Chondrocyte (in vitro differentiated cells): ENCODE measurements at regions not wholly inside any gene's neighbourhood (a gene's known extent, or its start where the extent isn't known, plus 50 kb on each side); places are given as distances from the start of the nearest gene placed in this dataset.

Experiments
- DNase-seq: peaks from one replicate; pipeline ENCODE4 v3.0.0; 2021; ENCODE audit warnings: mixed read lengths, low spot score
- H3K27ac Mint-ChIP-seq: one replicate; pipeline ENCODE4 v1.8.0; 2021; ENCODE audit warnings: mild to moderate bottlenecking, moderate library complexity, mixed read lengths; ENCODE audit not compliant: unreplicated experiment
- H3K27me3 Mint-ChIP-seq: 2 replicates; pipeline ENCODE4 v1.8.0; 2021; ENCODE audit warnings: low read depth, mixed read lengths
- H3K36me3 Mint-ChIP-seq: 2 replicates; pipeline ENCODE4 v1.8.0; 2021; ENCODE audit warnings: low read depth, mixed read lengths
- H3K4me1 Mint-ChIP-seq: 2 replicates; pipeline ENCODE4 v1.8.0; 2021; ENCODE audit warnings: low read depth, mild to moderate bottlenecking, mixed read lengths
- H3K4me3 Mint-ChIP-seq: one replicate; pipeline ENCODE4 v1.8.0; 2021; ENCODE audit warnings: mild to moderate bottlenecking, moderate library complexity, mixed read lengths; ENCODE audit not compliant: unreplicated experiment
- H3K9me3 Mint-ChIP-seq: 2 replicates; pipeline ENCODE4 v1.8.0; 2021; ENCODE audit warnings: low read depth, mixed read lengths
- TF ChIP-seq, protein P1 (sequence below): fragments of 200-600 bp; sonication (generic); IDR thresholded peaks from 2 replicates; pipeline ENCODE4 v1.5.0; 2021; ENCODE audit warnings: antibody characterized with exemption, mild to moderate bottlenecking, moderate library complexity

DNA sequence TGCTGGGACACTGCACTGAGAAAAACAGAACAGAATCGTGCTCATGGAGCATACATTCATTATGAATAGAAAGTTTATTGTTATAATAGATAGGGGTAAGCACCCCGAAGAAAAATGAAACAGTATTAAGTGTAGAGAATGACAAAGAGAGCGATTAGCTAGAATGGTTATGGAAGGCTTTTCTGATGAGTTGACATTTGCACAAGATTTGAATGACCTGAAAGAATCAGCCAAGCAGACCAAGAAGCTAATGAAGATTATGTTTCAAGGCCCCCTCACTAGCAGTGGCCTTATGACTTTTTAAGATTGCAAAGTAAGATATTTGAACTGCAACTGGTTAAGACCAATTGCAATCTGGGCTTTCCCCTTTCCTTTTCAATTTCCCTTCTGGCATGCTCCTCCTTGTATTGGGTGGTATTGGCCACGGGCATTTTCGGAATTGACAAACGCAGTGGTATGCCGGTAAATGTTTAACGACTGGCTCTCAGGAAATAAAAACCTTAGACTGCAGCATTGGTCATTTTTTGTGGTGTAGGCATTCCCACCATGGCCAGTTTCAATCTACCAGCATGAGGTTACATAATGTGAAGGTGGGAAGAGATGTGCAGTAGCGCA is 120.0 kb upstream of the CITED2 start:
- no peak overlapping the region for H3K4me3 Mint-ChIP-seq
- H3K27me3 Mint-ChIP-seq: no peaks in the 10 kb centered on the region
- H3K27ac Mint-ChIP-seq: no peak overlapping the region
- H3K36me3 Mint-ChIP-seq: no peaks in the 10 kb centered on the region
- TF ChIP-seq, protein P1, sequence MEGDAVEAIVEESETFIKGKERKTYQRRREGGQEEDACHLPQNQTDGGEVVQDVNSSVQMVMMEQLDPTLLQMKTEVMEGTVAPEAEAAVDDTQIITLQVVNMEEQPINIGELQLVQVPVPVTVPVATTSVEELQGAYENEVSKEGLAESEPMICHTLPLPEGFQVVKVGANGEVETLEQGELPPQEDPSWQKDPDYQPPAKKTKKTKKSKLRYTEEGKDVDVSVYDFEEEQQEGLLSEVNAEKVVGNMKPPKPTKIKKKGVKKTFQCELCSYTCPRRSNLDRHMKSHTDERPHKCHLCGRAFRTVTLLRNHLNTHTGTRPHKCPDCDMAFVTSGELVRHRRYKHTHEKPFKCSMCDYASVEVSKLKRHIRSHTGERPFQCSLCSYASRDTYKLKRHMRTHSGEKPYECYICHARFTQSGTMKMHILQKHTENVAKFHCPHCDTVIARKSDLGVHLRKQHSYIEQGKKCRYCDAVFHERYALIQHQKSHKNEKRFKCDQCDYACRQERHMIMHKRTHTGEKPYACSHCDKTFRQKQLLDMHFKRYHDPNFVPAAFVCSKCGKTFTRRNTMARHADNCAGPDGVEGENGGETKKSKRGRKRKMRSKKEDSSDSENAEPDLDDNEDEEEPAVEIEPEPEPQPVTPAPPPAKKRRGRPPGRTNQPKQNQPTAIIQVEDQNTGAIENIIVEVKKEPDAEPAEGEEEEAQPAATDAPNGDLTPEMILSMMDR: no peak
- H3K9me3 Mint-ChIP-seq: no peaks in the 10 kb centered on the region
- no peak for DNase-seq
- H3K4me1 Mint-ChIP-seq: no peaks in the 10 kb centered on the region

DNA sequence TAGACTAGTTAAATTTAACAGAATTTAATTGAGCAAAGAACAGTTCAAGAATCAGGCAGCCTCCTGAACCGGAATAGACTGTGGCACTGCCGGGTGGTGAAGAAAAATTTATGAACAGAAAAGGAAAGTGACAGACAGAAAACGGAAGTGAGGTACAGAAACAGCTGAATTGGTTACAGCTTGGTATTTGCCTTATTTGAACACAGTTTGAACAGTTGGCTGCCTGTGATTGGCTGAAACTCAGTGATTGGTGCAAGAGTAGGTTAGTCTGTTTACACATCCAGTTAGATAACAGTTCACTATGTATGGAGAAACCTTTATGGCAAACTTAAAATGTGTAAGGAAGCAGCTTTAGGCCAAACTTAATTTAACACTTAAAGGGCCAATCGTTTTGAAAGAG is 116.0 kb upstream of the CITED2 start:
- H3K27ac Mint-ChIP-seq: no peak overlapping the region
- no peak overlapping the region for H3K4me3 Mint-ChIP-seq
- TF ChIP-seq, protein P1: no peak
- DNase-seq: no peak
- no peaks in the 10 kb centered on the region for H3K36me3 Mint-ChIP-seq
- no peaks in the 10 kb centered on the region for H3K27me3 Mint-ChIP-seq
- H3K9me3 Mint-ChIP-seq: no peaks in the 10 kb centered on the region
- H3K4me1 Mint-ChIP-seq: no peaks in the 10 kb centered on the region

- H3K27me3 Mint-ChIP-seq: no peaks in the 10 kb centered on the region
- peaks cover 3% of the 10 kb centered on the region for H3K4me1 Mint-ChIP-seq
- TF ChIP-seq, protein P1: no peak
- H3K4me3 Mint-ChIP-seq: no peak overlapping the region
- no peaks in the 10 kb centered on the region for H3K9me3 Mint-ChIP-seq
- no peak overlapping the region for H3K27ac Mint-ChIP-seq
- no peak for DNase-seq
- H3K36me3 Mint-ChIP-seq: no peaks in the 10 kb centered on the region
Observed at GRCh38 chr6:139486476-139486799, 112.0 kb upstream of the CITED2 start.

GRCh38 chr6:139485742-139486475 is 111.5 kb upstream of the CITED2 start:
- Mint-ChIP-seq H3K27me3 (no peaks in the 10 kb centered on the region), H3K4me1 (peaks cover 3% of the 10 kb centered on the region), H3K4me3 (no peak overlapping the region), H3K27ac (no peak overlapping the region), H3K9me3 (no peaks in the 10 kb centered on the region), H3K36me3 (no peaks in the 10 kb centered on the region)
- TF ChIP-seq, protein P1: no peak
- DNase-seq: no peak

GRCh38 chr6:139485185-139485584 is 110.7 kb upstream of the CITED2 start:
- Mint-ChIP-seq H3K36me3 (no peaks in the 10 kb centered on the region), H3K27me3 (no peaks in the 10 kb centered on the region), H3K4me3 (no peak overlapping the region), H3K4me1 (peaks cover 3% of the 10 kb centered on the region), H3K27ac (no peak overlapping the region), H3K9me3 (no peaks in the 10 kb centered on the region)
- TF ChIP-seq, protein P1: no peak
- no peak for DNase-seq
